Fibroblast of mammary gland (primary cell): ENCODE measurements at regions not wholly inside any gene's neighbourhood (a gene's known extent, or its start where the extent isn't known, plus 50 kb on each side); places are given as distances from the start of the nearest gene placed in this dataset.

Experiments used
- DNase-seq: peaks from one replicate; pipeline ENCODE4 v3.0.0-alpha.2; 2010; ENCODE audit warnings: low read depth
- H3K4me3 ChIP-seq: 2 replicates; pipeline ENCODE4 v1.5.1; 2011; ENCODE audit warnings: low read depth, mild to moderate bottlenecking, low read length, moderate library complexity; ENCODE audit not compliant: control insufficient read depth
- TF ChIP-seq, protein P1 (sequence below): conservative IDR thresholded peaks from 2 replicates; pipeline ENCODE4 v1.5.1; 2011; ENCODE audit warnings: low read depth, low read length, inconsistent platforms; ENCODE audit not compliant: control insufficient read depth, insufficient read depth

DNA sequence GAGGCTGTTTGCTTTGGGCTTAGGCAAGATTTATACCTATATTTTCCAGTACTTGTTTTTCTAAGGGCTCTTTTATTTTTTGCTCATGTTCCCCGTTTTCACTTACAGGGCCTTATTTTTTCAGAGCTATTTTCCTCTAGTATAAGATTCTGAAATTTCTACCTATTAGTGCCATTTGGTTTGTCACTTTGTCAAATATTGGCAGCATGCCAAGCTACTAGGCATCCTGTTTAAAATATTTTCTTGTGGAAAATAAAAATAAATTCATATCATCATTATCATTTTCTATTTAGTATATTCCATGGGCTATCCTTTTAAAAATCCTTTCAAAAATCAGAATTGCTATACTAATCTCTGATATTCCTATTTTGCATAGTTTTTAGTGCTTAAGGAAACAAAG lies 64.8 kb upstream of the CHST9 start:
- no peak for DNase-seq
- TF ChIP-seq, protein P1, sequence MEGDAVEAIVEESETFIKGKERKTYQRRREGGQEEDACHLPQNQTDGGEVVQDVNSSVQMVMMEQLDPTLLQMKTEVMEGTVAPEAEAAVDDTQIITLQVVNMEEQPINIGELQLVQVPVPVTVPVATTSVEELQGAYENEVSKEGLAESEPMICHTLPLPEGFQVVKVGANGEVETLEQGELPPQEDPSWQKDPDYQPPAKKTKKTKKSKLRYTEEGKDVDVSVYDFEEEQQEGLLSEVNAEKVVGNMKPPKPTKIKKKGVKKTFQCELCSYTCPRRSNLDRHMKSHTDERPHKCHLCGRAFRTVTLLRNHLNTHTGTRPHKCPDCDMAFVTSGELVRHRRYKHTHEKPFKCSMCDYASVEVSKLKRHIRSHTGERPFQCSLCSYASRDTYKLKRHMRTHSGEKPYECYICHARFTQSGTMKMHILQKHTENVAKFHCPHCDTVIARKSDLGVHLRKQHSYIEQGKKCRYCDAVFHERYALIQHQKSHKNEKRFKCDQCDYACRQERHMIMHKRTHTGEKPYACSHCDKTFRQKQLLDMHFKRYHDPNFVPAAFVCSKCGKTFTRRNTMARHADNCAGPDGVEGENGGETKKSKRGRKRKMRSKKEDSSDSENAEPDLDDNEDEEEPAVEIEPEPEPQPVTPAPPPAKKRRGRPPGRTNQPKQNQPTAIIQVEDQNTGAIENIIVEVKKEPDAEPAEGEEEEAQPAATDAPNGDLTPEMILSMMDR, result no peak
- no peak overlapping the region for H3K4me3 ChIP-seq

DNA sequence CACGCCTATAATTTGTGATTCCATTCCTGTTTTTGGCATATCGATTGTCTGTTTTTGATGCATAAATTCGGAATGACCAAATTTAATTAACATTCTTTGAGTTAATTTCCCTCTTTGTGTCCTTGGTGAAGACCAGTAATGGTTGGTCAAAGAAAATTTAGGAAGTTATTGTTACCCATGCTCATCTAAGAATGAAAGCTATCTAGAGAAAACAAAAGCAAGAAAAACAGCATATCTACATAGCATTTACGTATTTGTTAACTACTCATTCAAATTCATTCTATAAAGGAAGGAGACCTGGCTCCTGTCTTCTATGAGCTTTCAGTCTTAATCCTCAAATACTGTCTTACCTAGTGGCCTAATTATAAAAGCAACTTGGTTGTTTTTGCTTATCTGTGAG lies 59.2 kb upstream of the CHST9 start:
- TF ChIP-seq, protein P1, result no peak
- no peak for DNase-seq
- H3K4me3 ChIP-seq, result no peak overlapping the region

DNA sequence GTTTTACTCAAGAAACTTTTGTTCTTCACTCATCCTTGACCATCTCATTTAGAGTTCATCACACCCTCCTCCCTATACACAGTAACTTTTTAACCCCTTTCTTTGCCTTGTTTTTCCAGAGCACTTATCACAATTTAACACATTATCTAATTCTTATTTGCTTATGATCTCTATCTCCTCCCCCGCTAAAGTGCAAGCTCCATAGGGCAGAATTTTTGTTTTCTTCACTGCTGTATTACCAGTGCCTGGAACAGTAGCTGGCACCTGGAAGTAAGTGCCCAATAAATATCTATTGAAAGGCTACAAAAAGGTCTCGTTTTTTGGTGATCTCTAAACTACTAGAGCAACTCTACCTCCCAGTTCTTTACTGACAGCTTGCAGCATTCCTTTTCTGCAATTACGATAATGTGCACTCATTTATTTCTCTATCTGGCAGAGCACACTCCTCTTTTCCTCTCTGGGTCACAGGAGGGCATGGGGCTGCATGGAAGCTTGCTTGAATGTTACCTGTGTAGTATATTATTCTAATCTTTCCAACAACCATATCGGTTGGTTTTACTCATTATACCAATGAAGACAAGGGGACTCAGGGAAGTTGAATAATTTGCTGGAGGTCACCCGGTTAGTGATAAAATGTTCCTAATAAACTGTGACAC lies 57.4 kb upstream of the CHST9 start:
- TF ChIP-seq, protein P1, result no peak
- no peak for DNase-seq
- no peak overlapping the region for H3K4me3 ChIP-seq

DNA sequence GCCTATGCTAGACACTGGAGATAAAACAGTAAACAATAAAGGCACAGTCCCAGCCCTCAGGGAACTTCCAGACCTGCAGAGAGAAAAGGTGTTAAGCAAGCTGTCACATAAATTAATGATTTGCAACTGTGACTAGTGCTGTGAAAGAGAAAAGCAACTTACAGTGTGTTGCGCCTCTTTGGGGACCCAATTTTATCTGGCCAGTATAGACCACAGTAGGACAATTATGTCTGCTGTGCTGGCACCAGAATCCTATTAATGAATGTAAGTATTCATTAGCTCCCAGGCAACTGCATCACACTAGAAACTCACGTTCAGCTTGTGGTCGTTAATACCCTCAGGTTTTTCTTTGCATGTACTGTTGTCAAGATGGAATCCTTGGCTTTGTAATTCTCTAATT lies 55.3 kb upstream of the CHST9 start:
- DNase-seq, result no peak
- H3K4me3 ChIP-seq, result no peak overlapping the region
- TF ChIP-seq, protein P1, result no peak

DNA sequence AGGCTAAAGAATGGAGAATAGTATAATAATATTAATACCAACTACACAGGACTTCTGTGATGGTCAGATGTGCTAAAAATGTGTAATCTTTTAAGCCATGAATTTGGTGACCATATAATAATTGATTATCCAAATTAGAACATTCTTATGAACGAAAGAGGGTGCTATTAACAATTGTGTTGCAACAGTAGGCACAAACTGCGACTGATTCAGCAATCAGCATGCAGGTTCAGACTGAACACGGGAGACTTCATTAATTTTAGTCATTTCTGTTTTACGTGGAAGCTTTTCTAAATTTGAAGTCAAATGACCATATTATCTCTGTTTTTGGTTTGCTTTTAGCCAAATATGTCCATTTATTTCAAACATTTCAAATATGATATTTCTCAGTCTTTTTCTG lies 54.6 kb upstream of the CHST9 start:
- TF ChIP-seq, protein P1, result no peak
- H3K4me3 ChIP-seq, result no peak overlapping the region

DNA sequence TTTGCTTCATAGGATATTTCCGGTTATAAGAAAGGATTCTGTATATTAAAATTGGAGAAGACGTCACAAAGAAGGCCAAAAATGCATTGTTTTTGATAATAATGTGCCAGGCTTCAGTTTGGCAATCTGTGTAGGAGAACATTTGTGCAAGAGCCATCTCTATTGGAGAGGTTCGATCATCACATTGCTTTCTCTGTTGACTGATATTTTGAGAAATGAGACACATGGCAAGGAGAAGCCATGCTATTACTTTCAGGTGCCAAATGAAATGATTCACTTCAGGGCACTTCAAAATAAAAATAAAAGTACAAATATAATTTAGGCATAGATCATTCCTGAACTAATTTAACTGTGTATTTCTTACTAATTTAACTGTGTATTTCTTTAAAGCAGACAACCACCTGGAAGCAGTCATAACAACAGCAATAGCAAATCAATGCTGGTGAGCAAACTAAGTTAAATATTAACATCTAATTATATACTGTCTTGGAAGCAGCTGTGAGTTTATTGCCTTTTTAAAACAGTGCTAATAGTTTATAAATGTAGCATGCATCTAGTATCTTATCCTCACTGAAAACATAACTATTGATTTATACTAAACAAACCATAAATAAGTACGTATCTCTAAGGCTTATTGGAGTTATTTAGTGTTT lies 50.2 kb upstream of the CHST9 start:
- H3K4me3 ChIP-seq, result no peak overlapping the region
- TF ChIP-seq, protein P1, result no peak
- no peak for DNase-seq

More for the DNA sequence above, 54.6 kb upstream of the CHST9 start:
- no peak for DNase-seq
